ENCODE measurements at regions not wholly inside any gene's neighbourhood (a gene's known extent, or its start where the extent isn't known, plus 50 kb on each side); places are given as distances from the start of the nearest gene placed in this dataset.

GRCh38 chr2:75822336-75822735, 111.6 kb upstream of the GCFC2 start:
- Mint-ChIP-seq H3K36me3 (ENCODE audit: insufficient read depth, unreplicated experiment) (peaks cover 6% of the 10 kb centered on the region), H3K27ac (ENCODE audit: low read depth, unreplicated experiment) (no peak overlapping the region), H3K4me1 (ENCODE audit: insufficient read depth, unreplicated experiment) (peaks cover 7% of the 10 kb centered on the region), H3K27me3 (ENCODE audit: insufficient read depth, unreplicated experiment) (peaks cover 11% of the 10 kb centered on the region), H3K4me3 (ENCODE audit: unreplicated experiment) (no peak overlapping the region), H3K9me3 (ENCODE audit: unreplicated experiment) (peaks cover 14% of the 10 kb centered on the region)
- DNase-seq (ENCODE audit: unreplicated experiment), result peak; percentile 61
- TF ChIP-seq CTCF (IDR thresholded peaks at IDR 0.05; ENCODE audit: unreplicated experiment), result no peak
- CTCF ChIA-PET, result interaction anchor here (0.7 to 1.2 kb wide), 2 partner anchors 161 to 778 kb away, joined by 3 to 6 read pairs; no protein-coding TSS in a partner anchor
- no TSS peak for BruUV-seq (replicated peaks)
- intact Hi-C loops (cut with micrococcal nuclease), result no loop called here
- POLR2A ChIA-PET, result interaction anchor here (0.7 kb wide), 1 partner anchor 32 kb away, joined by 3 read pairs; no protein-coding TSS in a partner anchor

GRCh38 chr2:75820693-75821092, 110.0 kb upstream of the GCFC2 start:
- Mint-ChIP-seq H3K36me3 (ENCODE audit: insufficient read depth, unreplicated experiment) (peaks cover 6% of the 10 kb centered on the region), H3K4me1 (ENCODE audit: insufficient read depth, unreplicated experiment) (peaks cover 7% of the 10 kb centered on the region), H3K27ac (ENCODE audit: low read depth, unreplicated experiment) (no peak overlapping the region), H3K9me3 (ENCODE audit: unreplicated experiment) (peaks cover 14% of the 10 kb centered on the region), H3K27me3 (ENCODE audit: insufficient read depth, unreplicated experiment) (peaks cover 11% of the 10 kb centered on the region), H3K4me3 (ENCODE audit: unreplicated experiment) (no peak overlapping the region)
- ChIA-PET CTCF (interaction anchor here (0.6 to 0.7 kb wide), 2 partner anchors 75 to 147 kb away, joined by 3 to 4 read pairs; no protein-coding TSS in a partner anchor), POLR2A (no interaction called here)
- intact Hi-C loops (cut with micrococcal nuclease), result no loop called here
- BruUV-seq (replicated peaks), result no TSS peak
- DNase-seq (ENCODE audit: unreplicated experiment), result no peak
- no peak for TF ChIP-seq CTCF (IDR thresholded peaks at IDR 0.05; ENCODE audit: unreplicated experiment)

- H3K4me3 Mint-ChIP-seq (ENCODE audit: unreplicated experiment), result no peak overlapping the region
- no TSS peak for BruUV-seq (replicated peaks)
- peak overlapping the region; percentile 88 for H3K27ac Mint-ChIP-seq (ENCODE audit: low read depth, unreplicated experiment)
- no peaks in the 10 kb centered on the region for H3K27me3 Mint-ChIP-seq (ENCODE audit: insufficient read depth, unreplicated experiment)
- no peaks in the 10 kb centered on the region for H3K36me3 Mint-ChIP-seq (ENCODE audit: insufficient read depth, unreplicated experiment)
- no peak for TF ChIP-seq CTCF (IDR thresholded peaks at IDR 0.05; ENCODE audit: unreplicated experiment)
- peak; percentile 58 for DNase-seq (ENCODE audit: unreplicated experiment)
- intact Hi-C loops (cut with micrococcal nuclease), result no loop called here
- POLR2A ChIA-PET, result no interaction called here
- H3K4me1 Mint-ChIP-seq (ENCODE audit: insufficient read depth, unreplicated experiment), result peaks cover 29% of the 10 kb centered on the region
- CTCF ChIA-PET, result interaction anchor here (1.2 kb wide), 1 partner anchor 22 kb away, joined by 4 read pairs; no protein-coding TSS in a partner anchor
- H3K9me3 Mint-ChIP-seq (ENCODE audit: unreplicated experiment), result no peaks in the 10 kb centered on the region
Observed at GRCh38 chr2:75810611-75811330, 100.1 kb upstream of the GCFC2 start.

- H3K9me3 Mint-ChIP-seq (ENCODE audit: unreplicated experiment), result no peaks in the 10 kb centered on the region
- DNase-seq (ENCODE audit: unreplicated experiment), result no peak
- CTCF ChIA-PET, result interaction anchor here (0.5 to 1.4 kb wide), 5 partner anchors 22 to 776 kb away, joined by 3 to 4 read pairs (median 3); no protein-coding TSS in a partner anchor
- H3K27ac Mint-ChIP-seq (ENCODE audit: low read depth, unreplicated experiment), result peak overlapping the region; percentile 88
- intact Hi-C loops (cut with micrococcal nuclease), result no loop called here
- POLR2A ChIA-PET, result no interaction called here
- TF ChIP-seq CTCF (IDR thresholded peaks at IDR 0.05; ENCODE audit: unreplicated experiment), result no peak
- peaks cover 29% of the 10 kb centered on the region for H3K4me1 Mint-ChIP-seq (ENCODE audit: insufficient read depth, unreplicated experiment)
- no TSS peak for BruUV-seq (replicated peaks)
- no peaks in the 10 kb centered on the region for H3K36me3 Mint-ChIP-seq (ENCODE audit: insufficient read depth, unreplicated experiment)
- no peaks in the 10 kb centered on the region for H3K27me3 Mint-ChIP-seq (ENCODE audit: insufficient read depth, unreplicated experiment)
- no peak overlapping the region for H3K4me3 Mint-ChIP-seq (ENCODE audit: unreplicated experiment)
Observed at GRCh38 chr2:75808793-75809535, 98.2 kb upstream of the GCFC2 start.

Measured in MCF 10A (cell line).